GM23338 (cell line): ENCODE measurements at regions not wholly inside any gene's neighbourhood (a gene's known extent, or its start where the extent isn't known, plus 50 kb on each side); places are given as distances from the start of the nearest gene placed in this dataset.

ENCODE experiments used
- ATAC-seq: fragments of 200-7000 bp; cut with Tn5 transposase; 3 replicates; pipeline ENCODE4 v1.9.1; 2020
- DNase-seq: peaks from one replicate; pipeline ENCODE4 v3.0.0-alpha.2; 2015; ENCODE audit warnings: low spot score
- H2AFZ ChIP-seq: fragments of 200-600 bp; sonication (generic); 2 replicates; pipeline ENCODE4 v1.8.0; 2016; ENCODE audit warnings: antibody characterized with exemption, mild to moderate bottlenecking, moderate library complexity
- H3F3A ChIP-seq: fragments of 200-600 bp; sonication (generic); replicated peaks from 2 replicates; pipeline ENCODE4 v1.8.0; 2017; ENCODE audit warnings: antibody characterized with exemption, mixed run types, low read depth
- H3K27ac ChIP-seq: fragments of 200-600 bp; sonication (generic); 2 replicates; pipeline ENCODE4 v1.6.1; 2016; ENCODE audit warnings: low read depth
- H3K27me3 ChIP-seq: fragments of 200-600 bp; sonication (generic); 2 replicates; pipeline ENCODE4 v1.8.0; 2016; ENCODE audit warnings: mild to moderate bottlenecking, mixed run types, moderate library complexity; ENCODE audit not compliant: insufficient read depth
- H3K36me3 ChIP-seq: fragments of 200-600 bp; sonication (generic); 2 replicates; pipeline ENCODE4 v1.8.0; 2016; ENCODE audit warnings: mild to moderate bottlenecking; ENCODE audit not compliant: insufficient read depth
- H3K4me1 ChIP-seq: fragments of 200-600 bp; sonication (generic); 2 replicates; pipeline ENCODE4 v1.8.0; 2016; ENCODE audit warnings: mild to moderate bottlenecking, moderate library complexity; ENCODE audit not compliant: insufficient read depth
- H3K4me2 ChIP-seq: fragments of 200-600 bp; sonication (generic); 2 replicates; pipeline ENCODE4 v1.7.1; 2017; ENCODE audit warnings: mixed run types
- H3K4me3 ChIP-seq: fragments of 200-600 bp; sonication (generic); 2 replicates; pipeline ENCODE4 v1.6.1; 2016; ENCODE audit warnings: mixed run types
- H3K79me2 ChIP-seq: fragments of 200-600 bp; sonication (generic); replicated peaks from 2 replicates; pipeline ENCODE4 v1.8.0; 2017; ENCODE audit warnings: mild to moderate bottlenecking; ENCODE audit not compliant: insufficient read depth
- H3K9me2 ChIP-seq: fragments of 200-600 bp; sonication (generic); 2 replicates; pipeline ENCODE4 v1.8.0; 2017; ENCODE audit not compliant: insufficient read depth
- H4K20me1 ChIP-seq: fragments of 200-600 bp; sonication (generic); replicated peaks from 2 replicates; pipeline ENCODE4 v1.8.0; 2017; ENCODE audit warnings: mild to moderate bottlenecking; ENCODE audit not compliant: insufficient read depth
- H3K27ac Mint-ChIP-seq: 2 replicates; pipeline ENCODE4 v1.8.0; 2020; ENCODE audit warnings: inconsistent platforms, mild to moderate bottlenecking, moderate library complexity, mixed read lengths
- H3K27me3 Mint-ChIP-seq: 3 replicates; pipeline ENCODE4 v1.8.0; 2022; ENCODE audit warnings: low read depth, mild to moderate bottlenecking, moderate library complexity, mixed read lengths, inconsistent platforms; ENCODE audit not compliant: insufficient read depth, poor library complexity
- H3K36me3 Mint-ChIP-seq: 3 replicates; pipeline ENCODE4 v1.8.0; 2021; ENCODE audit warnings: low read depth, mild to moderate bottlenecking, inconsistent platforms, moderate library complexity, mixed read lengths
- H3K4me1 Mint-ChIP-seq: 3 replicates; pipeline ENCODE4 v1.8.0; 2020; ENCODE audit warnings: mild to moderate bottlenecking, inconsistent platforms, mixed read lengths
- H3K4me3 Mint-ChIP-seq: 3 replicates; pipeline ENCODE4 v1.8.0; 2021; ENCODE audit warnings: moderate library complexity, mild to moderate bottlenecking, inconsistent platforms, mixed read lengths
- H3K9me3 Mint-ChIP-seq: 3 replicates; pipeline ENCODE4 v1.8.0; 2020; ENCODE audit warnings: moderate library complexity, mild to moderate bottlenecking, inconsistent platforms, mixed read lengths
- CREB1 ChIP-seq: fragments of 250-450 bp; sonication (Bioruptor Pico); IDR thresholded peaks from 2 replicates; pipeline ENCODE4 v1.5.0; 2020; ENCODE audit warnings: low read depth, mild to moderate bottlenecking, moderate library complexity
- CTCF ChIP-seq, 2 experiments: fragments of 200-600 bp in 1 of 2; sonication (generic) in 1 of 2; conservative IDR thresholded peaks; 2 replicates each; pipeline versions ENCODE4 v1.5.1 to v1.6.1; 2016 to 2017; ENCODE audit warnings: antibody characterized with exemption in 2 of 2, low read depth in 2 of 2, mild to moderate bottlenecking in 2 of 2, moderate library complexity in 1 of 2
- ETS1 ChIP-seq: IDR thresholded peaks from 2 replicates; pipeline ENCODE4 v1.6.1; 2016; ENCODE audit warnings: antibody characterized with exemption
- EZH2 ChIP-seq: fragments of 200-600 bp; sonication (generic); IDR thresholded peaks from one replicate; pipeline ENCODE4 v1.8.0; 2017; ENCODE audit warnings: antibody characterized with exemption, mild to moderate bottlenecking, low read depth; ENCODE audit not compliant: unreplicated experiment
- EZH2phosphoT487 ChIP-seq: fragments of 200-600 bp; sonication (generic); IDR thresholded peaks from one replicate; pipeline ENCODE4 v1.8.1; 2018; ENCODE audit warnings: antibody characterized with exemption; ENCODE audit not compliant: unreplicated experiment
- JUNB ChIP-seq: IDR thresholded peaks from one replicate; pipeline ENCODE4 v1.6.1; 2016; ENCODE audit warnings: antibody characterized with exemption; ENCODE audit not compliant: unreplicated experiment
- NANOG ChIP-seq: IDR thresholded peaks from 2 replicates; pipeline ENCODE4 v1.6.1; 2016; ENCODE audit warnings: antibody characterized with exemption, borderline replicate concordance
- STAT1 ChIP-seq: IDR thresholded peaks from one replicate; pipeline ENCODE4 v1.6.1; 2016; ENCODE audit warnings: antibody characterized with exemption; ENCODE audit not compliant: unreplicated experiment
- ZNF462 ChIP-seq: fragments of 250-450 bp; sonication (Bioruptor Pico); IDR thresholded peaks from 2 replicates; pipeline ENCODE4 v1.5.0; 2020; ENCODE audit warnings: mild to moderate bottlenecking, moderate library complexity

GRCh38 chr13:108003626-108004025 is 211.7 kb downstream of the LIG4 start (continued):
- TF ChIP-seq ZNF462 (CRISPR knock-in tag) (no peak), ETS1 (no peak), CREB1 (CRISPR knock-in tag) (no peak), JUNB (no peak), NANOG (no peak)

- DNase-seq (no peak), ATAC-seq (no peak)
- H3K27ac Mint-ChIP-seq = no peak overlapping the region
- no peak overlapping the region for H3K4me3 Mint-ChIP-seq
- H3K4me1 Mint-ChIP-seq = peaks cover 15% of the 10 kb centered on the region; the same call in 2 of the 3 replicates
- H3K36me3 Mint-ChIP-seq = no peaks in the 10 kb centered on the region; the same call in 2 of the 3 replicates
- peaks cover 2% of the 10 kb centered on the region; the same call in 1 of the 3 replicates for H3K9me3 Mint-ChIP-seq
- no peak overlapping the region for H3K27ac ChIP-seq
- no peaks in the 10 kb centered on the region for H3K36me3 ChIP-seq
- H3K4me3 ChIP-seq = no peak overlapping the region
- no peak overlapping the region for H2AFZ ChIP-seq
- H4K20me1 ChIP-seq = no peaks in the 10 kb centered on the region
- H3K4me1 ChIP-seq = peaks cover 21% of the 10 kb centered on the region
- H3K27me3 ChIP-seq = no peaks in the 10 kb centered on the region
- H3F3A ChIP-seq = no peaks in the 10 kb centered on the region
- no peaks in the 10 kb centered on the region for H3K79me2 ChIP-seq
- H3K9me2 ChIP-seq = peaks cover 3% of the 10 kb centered on the region
- peaks cover 2% of the 10 kb centered on the region for H3K27me3 Mint-ChIP-seq
- TF ChIP-seq EZH2phosphoT487 = no peak
- TF ChIP-seq JUNB = no peak
- TF ChIP-seq STAT1 = no peak
- TF ChIP-seq EZH2 = no peak
- TF ChIP-seq CTCF (conservative IDR thresholded peaks at IDR 0.05; ENCODE audit: low read depth in 2 of 2) = no peak
- TF ChIP-seq NANOG = no peak
- H3K4me2 ChIP-seq = no peak overlapping the region
These were observed 214.3 kb downstream of the LIG4 start for GRCh38 chr13:108000998-108001397.
